NCI-H226 (cell line): ENCODE measurements at regions not wholly inside any gene's neighbourhood (a gene's known extent, or its start where the extent isn't known, plus 50 kb on each side); places are given as distances from the start of the nearest gene placed in this dataset.
"Not testable (repeated sequence)": the region's sequence is repeated elsewhere in the genome, so short reads cannot be mapped to it uniquely, and the experiment has no call there.

ENCODE experiments used
- DNase-seq: peaks from one replicate; pipeline ENCODE4 v3.0.0-alpha.2; 2015

- not testable (repeated sequence) for DNase-seq
These were observed 117.0 kb downstream of the TTC6 start for GRCh38 chr14:37712476-37712860.

GRCh38 chr14:37712976-37713431 lies 117.6 kb downstream of the TTC6 start:
- DNase-seq, result no peak

GRCh38 chr14:37720131-37720530 lies 124.7 kb downstream of the TTC6 start:
- no peak for DNase-seq

GRCh38 chr14:37721976-37722659 lies 126.7 kb downstream of the TTC6 start:
- no peak for DNase-seq

GRCh38 chr14:37723515-37723914 lies 128.1 kb downstream of the TTC6 start:
- DNase-seq, result no peak

GRCh38 chr14:37726708-37727107 lies 131.3 kb downstream of the TTC6 start:
- no peak for DNase-seq

- no peak for DNase-seq
These were observed 133.8 kb downstream of the TTC6 start for GRCh38 chr14:37729218-37729617.

- DNase-seq, result no peak
These were observed 135.7 kb downstream of the TTC6 start for GRCh38 chr14:37731094-37731493.

GRCh38 chr14:37745657-37746056 lies 150.2 kb downstream of the TTC6 start:
- no peak for DNase-seq

GRCh38 chr14:37746140-37746832 lies 150.9 kb downstream of the TTC6 start:
- no peak for DNase-seq

- no peak for DNase-seq
These were observed 158.0 kb downstream of the TTC6 start for GRCh38 chr14:37753459-37753858.

GRCh38 chr14:37760275-37760674 lies 164.8 kb downstream of the TTC6 start:
- DNase-seq, result not testable (repeated sequence)

GRCh38 chr14:37763266-37763665 lies 167.8 kb downstream of the TTC6 start:
- no peak for DNase-seq

GRCh38 chr14:37772283-37772682 lies 176.9 kb downstream of the TTC6 start:
- not testable (repeated sequence) for DNase-seq

- DNase-seq, result no peak
These were observed 181.5 kb downstream of the TTC6 start for GRCh38 chr14:37776791-37777499.

GRCh38 chr14:37778135-37778943 lies 182.9 kb downstream of the TTC6 start:
- DNase-seq, result no peak

GRCh38 chr14:37779480-37779879 lies 184.1 kb downstream of the TTC6 start:
- DNase-seq, result no peak

GRCh38 chr14:37780731-37781130 lies 185.3 kb downstream of the TTC6 start:
- DNase-seq, result not testable (repeated sequence)

GRCh38 chr14:37784203-37784826 lies 188.9 kb downstream of the TTC6 start:
- not testable (repeated sequence) for DNase-seq

- not testable (repeated sequence) for DNase-seq
These were observed 189.4 kb downstream of the TTC6 start for GRCh38 chr14:37784827-37785223.

GRCh38 chr14:37785298-37785697 lies 189.9 kb downstream of the TTC6 start:
- DNase-seq, result not testable (repeated sequence)

- not testable (repeated sequence) for DNase-seq
These were observed 190.7 kb downstream of the TTC6 start for GRCh38 chr14:37786114-37786625.
